ENCODE measurements at regions not wholly inside any gene's neighbourhood (a gene's known extent, or its start where the extent isn't known, plus 50 kb on each side); places are given as distances from the start of the nearest gene placed in this dataset.

DNA sequence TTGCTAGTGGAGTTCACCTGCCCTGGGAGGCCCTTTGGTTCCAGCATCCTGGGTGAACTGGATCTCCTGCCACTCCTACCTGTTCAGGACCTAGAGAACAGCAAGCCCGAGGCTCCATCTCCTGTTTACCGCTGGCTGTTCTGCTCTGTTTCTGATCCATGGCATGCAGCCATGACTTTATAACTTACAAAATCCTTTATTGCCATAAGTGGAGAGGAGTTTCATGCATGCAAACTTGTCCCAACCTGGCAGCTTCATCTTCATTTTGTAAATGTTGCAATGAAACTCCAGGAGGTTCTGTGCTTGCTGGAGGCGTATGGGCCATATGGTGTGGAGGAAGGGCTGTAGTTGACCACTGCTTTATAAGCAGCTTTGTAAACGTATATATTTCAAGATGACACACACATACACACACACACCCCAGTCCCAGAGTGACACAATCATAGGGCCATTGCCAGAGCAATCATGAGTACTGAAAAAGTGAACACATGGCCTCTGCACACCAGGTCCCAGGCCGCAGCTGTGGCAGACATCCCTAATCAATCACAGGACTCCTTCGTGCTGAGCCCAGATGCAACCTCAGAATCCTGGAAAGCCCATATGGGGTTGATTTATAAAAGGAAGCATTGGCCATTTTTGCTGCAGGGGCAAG, 69.0 kb downstream of the UBIAD1 start:
- TF ChIP-seq TCF12 (IDR thresholded peaks at IDR 0.05) (peak; percentile 33; the same call in 1 of the 2 replicates), RAD21 (IDR thresholded peaks at IDR 0.05; ENCODE audit: low read length) (peak; percentile 10; the same call in 1 of the 2 replicates), FOSL2 (IDR thresholded peaks at IDR 0.05; ENCODE audit: borderline replicate concordance, low read depth) (no peak), MXI1 (IDR thresholded peaks at IDR 0.05; ENCODE audit: low read depth, low read length) (peak; percentile 76; the same call in 1 of the 2 replicates), FOXM1 (IDR thresholded peaks at IDR 0.05; ENCODE audit: low read depth) (no peak), EZH2phosphoT487 (IDR thresholded peaks at IDR 0.05; ENCODE audit: borderline replicate concordance, low read depth) (no peak), FOXJ3 (CRISPR knock-in tag; IDR thresholded peaks at IDR 0.05) (no peak), RCOR1 (IDR thresholded peaks at IDR 0.05; ENCODE audit: low read length) (peak; percentile 73; the same call in 1 of the 2 replicates), CHD2 (IDR thresholded peaks at IDR 0.05; ENCODE audit: low read length, partially characterized antibody) (peak; percentile 58), EP300 (IDR thresholded peaks at IDR 0.05; ENCODE audit: borderline replicate concordance in 1 of 2, low read depth in 1 of 2, low read length in 1 of 2) (peak in 1 of 2 experiments; percentile 79; a peak in 2 of 4 replicates), YY1 (IDR thresholded peaks at IDR 0.05; ENCODE audit: low read depth) (no peak)
- TF ChIP-seq, protein P1, sequence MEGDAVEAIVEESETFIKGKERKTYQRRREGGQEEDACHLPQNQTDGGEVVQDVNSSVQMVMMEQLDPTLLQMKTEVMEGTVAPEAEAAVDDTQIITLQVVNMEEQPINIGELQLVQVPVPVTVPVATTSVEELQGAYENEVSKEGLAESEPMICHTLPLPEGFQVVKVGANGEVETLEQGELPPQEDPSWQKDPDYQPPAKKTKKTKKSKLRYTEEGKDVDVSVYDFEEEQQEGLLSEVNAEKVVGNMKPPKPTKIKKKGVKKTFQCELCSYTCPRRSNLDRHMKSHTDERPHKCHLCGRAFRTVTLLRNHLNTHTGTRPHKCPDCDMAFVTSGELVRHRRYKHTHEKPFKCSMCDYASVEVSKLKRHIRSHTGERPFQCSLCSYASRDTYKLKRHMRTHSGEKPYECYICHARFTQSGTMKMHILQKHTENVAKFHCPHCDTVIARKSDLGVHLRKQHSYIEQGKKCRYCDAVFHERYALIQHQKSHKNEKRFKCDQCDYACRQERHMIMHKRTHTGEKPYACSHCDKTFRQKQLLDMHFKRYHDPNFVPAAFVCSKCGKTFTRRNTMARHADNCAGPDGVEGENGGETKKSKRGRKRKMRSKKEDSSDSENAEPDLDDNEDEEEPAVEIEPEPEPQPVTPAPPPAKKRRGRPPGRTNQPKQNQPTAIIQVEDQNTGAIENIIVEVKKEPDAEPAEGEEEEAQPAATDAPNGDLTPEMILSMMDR (IDR thresholded peaks at IDR 0.05), result no peak
- H3K4me3 ChIP-seq (ENCODE audit: low read depth in 2 of 2, low read length in 1 of 2), result no peak overlapping the region
- no peaks in the 10 kb centered on the region; the same call in 1 of the 2 replicates for H3K27me3 ChIP-seq (ENCODE audit: insufficient read depth)
- no peaks in the 10 kb centered on the region for H3K36me3 ChIP-seq (replicated peaks in 1 of 2; ENCODE audit: control insufficient read depth in 1 of 2, insufficient read depth in 2 of 2, low read length in 1 of 2)
- POLR2A ChIA-PET, result interaction anchor here (1.2 to 1.6 kb wide), 2 partner anchors 20 to 137 kb away, joined by 4 to 7 read pairs; partner anchors contain the start of gene DISP3
- H2AFZ ChIP-seq (ENCODE audit: low read depth), result no peak overlapping the region
- no peak overlapping the region for H3K9ac ChIP-seq
- H3K4me1 ChIP-seq (ENCODE audit: control insufficient read depth in 1 of 2, insufficient read depth in 2 of 2, low read depth in 1 of 2, low read length in 1 of 2), result peaks cover 0 to 36% of the 10 kb centered on the region in 2 experiments; a peak in 1 of 4 replicates
- peak; percentile 82 for DNase-seq
- no peak overlapping the region for H3K4me2 ChIP-seq
- CTCF ChIA-PET, result interaction anchor here (0.6 to 4.5 kb wide), 13 partner anchors 11 to 303 kb away, joined by 3 to 19 read pairs (median 4); partner anchors contain the start of gene DISP3
- H3K27ac ChIP-seq (ENCODE audit: low read depth in 2 of 2, low read length in 1 of 2), result peak overlapping the region in 1 of 2 experiments; percentile 90; a peak in 2 of 4 replicates
- no peaks in the 10 kb centered on the region for H4K20me1 ChIP-seq (ENCODE audit: insufficient read depth)
- H3K9me3 ChIP-seq, result no peaks in the 10 kb centered on the region
- H3K9me2 ChIP-seq, result no peaks in the 10 kb centered on the region
- no peaks in the 10 kb centered on the region for H3K79me2 ChIP-seq (ENCODE audit: insufficient read depth)
- WGBS (ENCODE audit: low lambda C conversion rate), result 26% methylated on average over 6 of the region's 6 CpGs
- no peaks in the 10 kb centered on the region for H3F3A ChIP-seq (replicated peaks; ENCODE audit: insufficient read depth)

GRCh38 chr1:11342621-11343032, 69.6 kb downstream of the UBIAD1 start:
- Histone ChIP-seq H3K36me3 (replicated peaks in 1 of 2; ENCODE audit: control insufficient read depth in 1 of 2, insufficient read depth in 2 of 2, low read length in 1 of 2) (no peaks in the 10 kb centered on the region), H3K4me1 (ENCODE audit: control insufficient read depth in 1 of 2, insufficient read depth in 2 of 2, low read depth in 1 of 2, low read length in 1 of 2) (peaks cover 0 to 36% of the 10 kb centered on the region in 2 experiments; a peak in 1 of 4 replicates), H3F3A (replicated peaks; ENCODE audit: insufficient read depth) (no peaks in the 10 kb centered on the region), H3K27me3 (ENCODE audit: insufficient read depth) (no peaks in the 10 kb centered on the region; the same call in 1 of the 2 replicates), H3K4me3 (ENCODE audit: low read depth in 2 of 2, low read length in 1 of 2) (no peak overlapping the region), H4K20me1 (ENCODE audit: insufficient read depth) (no peaks in the 10 kb centered on the region), H3K79me2 (ENCODE audit: insufficient read depth) (no peaks in the 10 kb centered on the region), H3K27ac (ENCODE audit: low read depth in 2 of 2, low read length in 1 of 2) (peak overlapping the region in 1 of 2 experiments; percentile 90; a peak in 2 of 4 replicates), H3K4me2 (no peak overlapping the region), H3K9me3 (no peaks in the 10 kb centered on the region), H3K9me2 (no peaks in the 10 kb centered on the region), H3K9ac (no peak overlapping the region), H2AFZ (ENCODE audit: low read depth) (no peak overlapping the region)
- peak; percentile 63 for DNase-seq
- TF ChIP-seq POLR2AphosphoS5 (IDR thresholded peaks at IDR 0.05; ENCODE audit: low read depth, low read length) (no peak), GATA2 (CRISPR knock-in tag; IDR thresholded peaks at IDR 0.05) (peak; percentile 71; the same call in 1 of the 2 replicates)
- POLR2A ChIA-PET, result interaction anchor here (1.2 to 1.6 kb wide), 2 partner anchors 20 to 136 kb away, joined by 4 to 7 read pairs; partner anchors contain the start of gene DISP3
- WGBS (ENCODE audit: low lambda C conversion rate), result 51% methylated on average over 6 of the region's 6 CpGs
- CTCF ChIA-PET, result interaction anchor here (1.1 to 4.5 kb wide), 11 partner anchors 10 to 303 kb away, joined by 3 to 19 read pairs (median 4); partner anchors contain the start of gene DISP3
